Transverse colon (tissue), 4 donors: ENCODE measurements at regions not wholly inside any gene's neighbourhood (a gene's known extent, or its start where the extent isn't known, plus 50 kb on each side); places are given as distances from the start of the nearest gene placed in this dataset.

Source experiments
- DNase-seq: peaks from one replicate; pipeline ENCODE4 v3.0.0-alpha.2; 2019
- H3K27ac ChIP-seq, 4 donors: fragments of 200-600 bp; sonication (generic); 2 replicates each; pipeline ENCODE4 v1.5.1; 2016 to 2018; ENCODE audit warnings: inconsistent platforms in 4 of 4
- H3K27me3 ChIP-seq: fragments of 200-600 bp; sonication (generic); 2 replicates; pipeline ENCODE4 v1.5.1; 2017; ENCODE audit warnings: inconsistent platforms
- H3K36me3 ChIP-seq, 4 donors: fragments of 200-600 bp; sonication (generic); 2 replicates each; pipeline ENCODE4 v1.5.1; 2017 to 2019; ENCODE audit warnings: inconsistent platforms in 4 of 4
- H3K4me1 ChIP-seq, 4 donors: fragments of 200-600 bp; sonication (generic); 2 replicates each; pipeline ENCODE4 v1.5.1; 2017 to 2020; ENCODE audit warnings: inconsistent platforms in 4 of 4
- H3K4me3 ChIP-seq, 4 donors: fragments of 200-600 bp; sonication (generic); 1 replicate in 1 of 4; 2 replicates in 3 of 4; pipeline versions ENCODE4 v1.5.1 to v1.6.1; 2017 to 2019; ENCODE audit warnings: inconsistent platforms in 4 of 4
- H3K9me3 ChIP-seq, 2 donors: fragments of 200-600 bp; sonication (generic); 2 replicates each; pipeline ENCODE4 v1.5.1; 2017 to 2019; ENCODE audit warnings: inconsistent platforms in 2 of 2
- CTCF ChIP-seq, 5 experiments: fragments of 200-600 bp in 3 of 5; fragments of 450-650 bp in 2 of 5; sonication (generic) in 3 of 5; IDR thresholded peaks; 1 replicate in 2 of 5; 2 replicates in 3 of 5; pipeline ENCODE4 v1.5.1; 2016 to 2017; ENCODE audit warnings: antibody characterized with exemption in 5 of 5, inconsistent platforms in 3 of 5, mild to moderate bottlenecking in 2 of 5, moderate library complexity in 1 of 5
- EP300 ChIP-seq: sonication (generic); formaldehyde crosslinking; IDR thresholded peaks from one replicate; pipeline ENCODE4 v1.6.1; 2017; ENCODE audit warnings: antibody characterized with exemption, low read depth
- POLR2A ChIP-seq: fragments of 450-650 bp; IDR thresholded peaks from one replicate; pipeline ENCODE4 v1.6.1; 2016; ENCODE audit warnings: antibody characterized with exemption, mild to moderate bottlenecking, moderate library complexity
- POLR2AphosphoS5 ChIP-seq, 3 donors: sonication (generic); formaldehyde crosslinking; IDR thresholded peaks; one replicate each; pipeline ENCODE4 v1.6.1; 2016; ENCODE audit warnings: antibody characterized with exemption in 3 of 3
- WGBS, 2 donors: methylation state at CpG; one replicate each; pipeline ENCODE4 v1.1.5; 2018; ENCODE audit warnings: low coverage in 1 of 2; 5-methylcytosine and 5-hydroxymethylcytosine counted together
- in situ Hi-C, 4 donors: fragments of 200-750 bp; cut with MboI; loops; one replicate each; pipeline versions ENCODE4 v1.15.0 to v1.15.1; 2017; ENCODE audit warnings: low sequenced_read_pairs in 3 of 4, low pct_ligation_motif_present in 1 of 4, low pct_unique_long_range_greater_than_20kb in 1 of 4
- intact Hi-C: fragments of 100-400 bp; cut with DNase I; formaldehyde crosslinking; loops from one replicate; pipeline ENCODE4 v1.15.1; 2023; ENCODE audit warnings: low total_unique reads

- in situ Hi-C loops, result no loop called here
These were observed 180.3 kb downstream of the MYCN start for GRCh38 chr2:16120591-16121180.

GRCh38 chr2:16119741-16120140, 179.4 kb downstream of the MYCN start:
- Histone ChIP-seq H3K27ac (no peak overlapping the region), H3K9me3 (no peaks in the 10 kb centered on the region), H3K4me3 (no peak overlapping the region), H3K4me1 (peaks cover 6 to 24% (median 12%) of the 10 kb centered on the region in 4 donors), H3K36me3 (no peaks in the 10 kb centered on the region), H3K27me3 (no peaks in the 10 kb centered on the region)
- intact Hi-C loops (no loop called here), in situ Hi-C loops (no loop called here)
- no peak for TF ChIP-seq POLR2AphosphoS5 (IDR thresholded peaks at IDR 0.05)
- no peak for TF ChIP-seq EP300
- no peak for TF ChIP-seq CTCF (IDR thresholded peaks at IDR 0.05)
- no peak for TF ChIP-seq POLR2A
- WGBS, 2 donors, result 92 to 95% methylated on average over 2 to 3 of the region's 3 CpGs
- DNase-seq, result no peak

More at GRCh38 chr2:16120591-16121180, 180.3 kb downstream of the MYCN start:
- Histone ChIP-seq H3K4me3 (no peak overlapping the region), H3K4me1 (peaks cover 3 to 26% (median 14%) of the 10 kb centered on the region in 4 donors), H3K36me3 (no peaks in the 10 kb centered on the region), H3K9me3 (no peaks in the 10 kb centered on the region), H3K27me3 (no peaks in the 10 kb centered on the region), H3K27ac (no peak overlapping the region)
- intact Hi-C loops, result no loop called here
- no peak for TF ChIP-seq CTCF (IDR thresholded peaks at IDR 0.05)
- TF ChIP-seq POLR2AphosphoS5 (IDR thresholded peaks at IDR 0.05), result no peak
- TF ChIP-seq EP300, result no peak
- TF ChIP-seq POLR2A, result no peak
- no peak for DNase-seq

- in situ Hi-C loops, result no loop called here
- H3K9me3 ChIP-seq, result no peaks in the 10 kb centered on the region
- 85% methylated on average over 3 to 5 of the region's 5 CpGs for WGBS, 2 donors
- no peak overlapping the region for H3K4me3 ChIP-seq
- DNase-seq, result no peak
- no peaks in the 10 kb centered on the region for H3K36me3 ChIP-seq
- H3K4me1 ChIP-seq, result peaks cover 3 to 19% (median 13%) of the 10 kb centered on the region in 4 donors
- TF ChIP-seq EP300 (no peak), POLR2AphosphoS5 (IDR thresholded peaks at IDR 0.05) (no peak)
- intact Hi-C loops, result no loop called here
- no peak overlapping the region for H3K27ac ChIP-seq
- no peaks in the 10 kb centered on the region for H3K27me3 ChIP-seq
These were observed 178.6 kb downstream of the MYCN start for GRCh38 chr2:16118611-16119590.

- Histone ChIP-seq H3K36me3 (no peaks in the 10 kb centered on the region), H3K27me3 (no peaks in the 10 kb centered on the region), H3K4me1 (peaks cover 3 to 13% (median 8%) of the 10 kb centered on the region in 4 donors), H3K4me3 (no peak overlapping the region), H3K9me3 (no peaks in the 10 kb centered on the region), H3K27ac (no peak overlapping the region)
- WGBS, 2 donors, result 74 to 83% methylated on average over 3 to 8 of the region's 9 CpGs
- in situ Hi-C loops (no loop called here), intact Hi-C loops (no loop called here)
- DNase-seq, result no peak
- TF ChIP-seq EP300 (no peak), POLR2AphosphoS5 (IDR thresholded peaks at IDR 0.05) (no peak)
These were observed 177.7 kb downstream of the MYCN start for GRCh38 chr2:16117791-16118610.
